ENCODE measurements at regions not wholly inside any gene's neighbourhood (a gene's known extent, or its start where the extent isn't known, plus 50 kb on each side); places are given as distances from the start of the nearest gene placed in this dataset.

DNA sequence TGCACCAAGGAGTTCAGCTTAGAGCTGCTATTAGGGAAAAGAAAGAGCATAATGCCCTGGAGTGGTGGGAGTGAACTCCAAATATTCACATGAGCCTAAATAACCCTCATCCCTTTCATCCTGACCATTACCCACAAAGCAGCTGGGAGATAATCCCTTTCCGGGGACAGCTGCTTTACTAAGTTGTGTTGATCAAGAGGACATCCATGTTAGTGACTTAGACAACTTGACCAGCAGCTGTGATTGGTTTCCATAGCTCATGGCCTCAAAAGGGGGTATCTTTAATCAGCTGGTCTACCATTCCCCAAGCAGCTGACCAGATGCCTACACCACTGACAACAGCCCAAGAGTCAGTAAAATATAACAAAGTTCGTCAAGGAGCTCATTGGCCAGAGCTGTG, 75.8 kb upstream of the LY86 start:
- TF ChIP-seq, protein P1, sequence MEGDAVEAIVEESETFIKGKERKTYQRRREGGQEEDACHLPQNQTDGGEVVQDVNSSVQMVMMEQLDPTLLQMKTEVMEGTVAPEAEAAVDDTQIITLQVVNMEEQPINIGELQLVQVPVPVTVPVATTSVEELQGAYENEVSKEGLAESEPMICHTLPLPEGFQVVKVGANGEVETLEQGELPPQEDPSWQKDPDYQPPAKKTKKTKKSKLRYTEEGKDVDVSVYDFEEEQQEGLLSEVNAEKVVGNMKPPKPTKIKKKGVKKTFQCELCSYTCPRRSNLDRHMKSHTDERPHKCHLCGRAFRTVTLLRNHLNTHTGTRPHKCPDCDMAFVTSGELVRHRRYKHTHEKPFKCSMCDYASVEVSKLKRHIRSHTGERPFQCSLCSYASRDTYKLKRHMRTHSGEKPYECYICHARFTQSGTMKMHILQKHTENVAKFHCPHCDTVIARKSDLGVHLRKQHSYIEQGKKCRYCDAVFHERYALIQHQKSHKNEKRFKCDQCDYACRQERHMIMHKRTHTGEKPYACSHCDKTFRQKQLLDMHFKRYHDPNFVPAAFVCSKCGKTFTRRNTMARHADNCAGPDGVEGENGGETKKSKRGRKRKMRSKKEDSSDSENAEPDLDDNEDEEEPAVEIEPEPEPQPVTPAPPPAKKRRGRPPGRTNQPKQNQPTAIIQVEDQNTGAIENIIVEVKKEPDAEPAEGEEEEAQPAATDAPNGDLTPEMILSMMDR (IDR thresholded peaks at IDR 0.05): no peak
- TF ChIP-seq POLR2A (IDR thresholded peaks at IDR 0.05): no peak
